HepG2 (cell line): ENCODE measurements at regions not wholly inside any gene's neighbourhood (a gene's known extent, or its start where the extent isn't known, plus 50 kb on each side); places are given as distances from the start of the nearest gene placed in this dataset.
"Not testable (repeated sequence)": the region's sequence is repeated elsewhere in the genome, so short reads cannot be mapped to it uniquely, and the experiment has no call there.

Experiments
- ATF3 ChIP-seq: sonication (generic); formaldehyde crosslinking; IDR thresholded peaks from 2 replicates; pipeline ENCODE4 v1.4.0; 2020; ENCODE audit warnings: missing genetic modification reagents
- CEBPB ChIP-seq: IDR thresholded peaks from 2 replicates; pipeline ENCODE4 v1.6.1; 2011; ENCODE audit warnings: low read depth, low read length, improper control_type of control experiment, borderline replicate concordance
- EZH2 ChIP-seq: conservative IDR thresholded peaks from 2 replicates; pipeline ENCODE4 v1.6.1; 2012; ENCODE audit warnings: mild to moderate bottlenecking, low read depth, low read length, moderate library complexity
- JUNB ChIP-seq: sonication (generic); formaldehyde crosslinking; IDR thresholded peaks from 2 replicates; pipeline ENCODE4 v1.8.0; 2022; ENCODE audit warnings: missing genetic modification reagents, mild to moderate bottlenecking, borderline replicate concordance
- NR2C2 ChIP-seq: sonication (generic); formaldehyde crosslinking; IDR thresholded peaks from 2 replicates; pipeline ENCODE4 v1.4.0; 2020; ENCODE audit warnings: missing genetic modification reagents, mild to moderate bottlenecking, moderate library complexity, borderline replicate concordance
- RORA ChIP-seq: sonication (generic); formaldehyde crosslinking; IDR thresholded peaks from 2 replicates; pipeline ENCODE4 v1.5.0; 2020; ENCODE audit warnings: mild to moderate bottlenecking, missing genetic modification reagents, moderate library complexity
- ZFX ChIP-seq: sonication (generic); formaldehyde crosslinking; IDR thresholded peaks from 2 replicates; pipeline ENCODE4 v1.4.0; 2020; ENCODE audit warnings: mild to moderate bottlenecking, low read depth, missing genetic modification reagents, moderate library complexity
- ZNF12 ChIP-seq: sonication (generic); formaldehyde crosslinking; IDR thresholded peaks from 2 replicates; pipeline ENCODE4 v1.5.0; 2020; ENCODE audit warnings: missing genetic modification reagents
- ZNF121 ChIP-seq: sonication (generic); formaldehyde crosslinking; IDR thresholded peaks from 2 replicates; pipeline ENCODE4 v1.5.0; 2020; ENCODE audit warnings: mild to moderate bottlenecking, missing genetic modification reagents
- ZNF124 ChIP-seq: sonication (generic); formaldehyde crosslinking; IDR thresholded peaks from 2 replicates; pipeline ENCODE4 v1.4.0; 2020; ENCODE audit warnings: missing genetic modification reagents
- ZNF292 ChIP-seq: sonication (generic); formaldehyde crosslinking; IDR thresholded peaks from 2 replicates; pipeline ENCODE4 v1.8.1; 2022; ENCODE audit warnings: mild to moderate bottlenecking, low read depth, missing genetic modification reagents, borderline replicate concordance
- TF ChIP-seq, protein P1 (sequence below), 2 experiments: sonication (generic) in 1 of 2; formaldehyde crosslinking in 1 of 2; IDR thresholded peaks; 2 replicates each; pipeline versions ENCODE4 v1.5.1 to v1.6.1; 2011 to 2020; ENCODE audit warnings: borderline replicate concordance in 1 of 2, low read depth in 1 of 2, low read length in 1 of 2, mild to moderate bottlenecking in 1 of 2, missing genetic modification reagents in 1 of 2, moderate library complexity in 1 of 2
- TF ChIP-seq, protein P2 (sequence below): sonication (generic); formaldehyde crosslinking; IDR thresholded peaks from 2 replicates; pipeline ENCODE4 v1.4.0; 2020; ENCODE audit warnings: missing genetic modification reagents
- TF ChIP-seq, protein P3 (sequence below): IDR thresholded peaks from 2 replicates; pipeline ENCODE4 v1.6.1; 2016

DNA sequence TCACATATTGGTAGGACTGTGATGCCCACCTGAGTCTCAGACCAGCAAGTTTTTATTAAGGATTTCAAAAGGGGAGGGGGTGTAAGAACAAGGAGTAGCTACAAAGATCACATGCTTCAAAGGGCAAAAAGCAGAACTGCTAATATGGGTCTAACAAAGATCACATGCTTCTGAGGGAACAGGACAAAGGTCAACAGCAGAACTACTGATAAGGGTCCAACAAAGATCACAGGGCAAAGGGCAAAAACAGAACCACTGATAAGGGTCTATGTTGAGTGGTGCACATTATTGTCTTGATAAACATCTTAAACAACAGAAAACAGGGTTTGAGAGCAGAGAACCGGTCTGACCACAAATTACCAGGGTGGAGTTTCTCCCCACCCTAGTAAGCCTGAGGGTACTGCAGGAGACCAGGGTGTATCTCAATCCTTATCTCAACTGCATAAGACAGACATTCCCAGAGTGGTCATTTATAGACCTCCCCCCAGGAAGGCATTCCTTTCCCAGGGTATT, 214.5 kb upstream of the CHD1 start:
- TF ChIP-seq, protein P1, sequence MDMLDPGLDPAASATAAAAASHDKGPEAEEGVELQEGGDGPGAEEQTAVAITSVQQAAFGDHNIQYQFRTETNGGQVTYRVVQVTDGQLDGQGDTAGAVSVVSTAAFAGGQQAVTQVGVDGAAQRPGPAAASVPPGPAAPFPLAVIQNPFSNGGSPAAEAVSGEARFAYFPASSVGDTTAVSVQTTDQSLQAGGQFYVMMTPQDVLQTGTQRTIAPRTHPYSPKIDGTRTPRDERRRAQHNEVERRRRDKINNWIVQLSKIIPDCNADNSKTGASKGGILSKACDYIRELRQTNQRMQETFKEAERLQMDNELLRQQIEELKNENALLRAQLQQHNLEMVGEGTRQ (IDR thresholded peaks at IDR 0.05; ENCODE audit: low read depth, low read length): not testable (repeated sequence)
- TF ChIP-seq, protein P1 (CRISPR knock-in tag; IDR thresholded peaks at IDR 0.05; ENCODE audit: borderline replicate concordance): not testable (repeated sequence)
- TF ChIP-seq ZNF124; ZFX; ZNF121 (CRISPR knock-in tag); EZH2; JUNB; CEBPB; ZNF292 (CRISPR knock-in tag); RORA; ZNF12 (CRISPR knock-in tag); NR2C2 (CRISPR knock-in tag); ATF3 (CRISPR knock-in tag): not testable (repeated sequence)
- TF ChIP-seq, protein P2, sequence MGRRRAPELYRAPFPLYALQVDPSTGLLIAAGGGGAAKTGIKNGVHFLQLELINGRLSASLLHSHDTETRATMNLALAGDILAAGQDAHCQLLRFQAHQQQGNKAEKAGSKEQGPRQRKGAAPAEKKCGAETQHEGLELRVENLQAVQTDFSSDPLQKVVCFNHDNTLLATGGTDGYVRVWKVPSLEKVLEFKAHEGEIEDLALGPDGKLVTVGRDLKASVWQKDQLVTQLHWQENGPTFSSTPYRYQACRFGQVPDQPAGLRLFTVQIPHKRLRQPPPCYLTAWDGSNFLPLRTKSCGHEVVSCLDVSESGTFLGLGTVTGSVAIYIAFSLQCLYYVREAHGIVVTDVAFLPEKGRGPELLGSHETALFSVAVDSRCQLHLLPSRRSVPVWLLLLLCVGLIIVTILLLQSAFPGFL (CRISPR knock-in tag): not testable (repeated sequence)
- TF ChIP-seq, protein P3, sequence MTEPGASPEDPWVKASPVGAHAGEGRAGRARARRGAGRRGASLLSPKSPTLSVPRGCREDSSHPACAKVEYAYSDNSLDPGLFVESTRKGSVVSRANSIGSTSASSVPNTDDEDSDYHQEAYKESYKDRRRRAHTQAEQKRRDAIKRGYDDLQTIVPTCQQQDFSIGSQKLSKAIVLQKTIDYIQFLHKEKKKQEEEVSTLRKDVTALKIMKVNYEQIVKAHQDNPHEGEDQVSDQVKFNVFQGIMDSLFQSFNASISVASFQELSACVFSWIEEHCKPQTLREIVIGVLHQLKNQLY: not testable (repeated sequence)
